Mucosa of descending colon (tissue), 3 donors: ENCODE measurements at regions not wholly inside any gene's neighbourhood (a gene's known extent, or its start where the extent isn't known, plus 50 kb on each side); places are given as distances from the start of the nearest gene placed in this dataset.

Experiments
- ATAC-seq: fragments of 200-7000 bp; cut with Tn5 transposase; one replicate; pipeline ENCODE4 v1.9.1; 2020; ENCODE audit warnings: mild to moderate bottlenecking, moderate library complexity
- DNase-seq, 3 donors: peaks; one replicate each; pipeline ENCODE4 v3.0.0-alpha.2; 2020
- H3K36me3 ChIP-seq: fragments of 200-600 bp; one replicate; pipeline ENCODE4 v1.8.0; 2021; ENCODE audit warnings: low read depth, mild to moderate bottlenecking
- H3K4me1 ChIP-seq: fragments of 200-600 bp; one replicate; pipeline ENCODE4 v1.8.0; 2021; ENCODE audit warnings: low read depth, mild to moderate bottlenecking
- H3K4me3 ChIP-seq: fragments of 200-600 bp; one replicate; pipeline ENCODE4 v1.8.0; 2021; ENCODE audit warnings: mild to moderate bottlenecking
- H3K9me3 ChIP-seq: fragments of 200-600 bp; one replicate; pipeline ENCODE4 v1.8.0; 2021; ENCODE audit warnings: mild to moderate bottlenecking
- CTCF ChIP-seq: fragments of 200-600 bp; IDR thresholded peaks from one replicate; pipeline ENCODE4 v1.8.0; 2022; ENCODE audit warnings: antibody characterized with exemption, mild to moderate bottlenecking
- intact Hi-C, 2 donors: fragments of 100-400 bp; cut with DNase I in 1 of 2; cut with micrococcal nuclease in 1 of 2; formaldehyde crosslinking; loops; one replicate each; pipeline versions ENCODE4 v1.11.0 to v1.11.1; 2022; cut with DNase I, micrococcal nuclease
- donor health status: DM: no; HTN: no; CAD: no; lungs with moderate emphysema.
- donor health status: DM: no; HTN: no; CAD: no.
- donor health status: DM: no; HTN: yes; CAD: no.

- Histone ChIP-seq H3K4me3 (no peak overlapping the region), H3K9me3 (no peaks in the 10 kb centered on the region), H3K36me3 (no peaks in the 10 kb centered on the region), H3K4me1 (no peaks in the 10 kb centered on the region)
- no peak for TF ChIP-seq CTCF
- intact Hi-C loops: no loop called here
- ATAC-seq (no peak), DNase-seq (no peak)
These were observed 190.1 kb upstream of the CSNK1A1L start for GRCh38 chr13:37295573-37295972.

GRCh38 chr13:37295071-37295470 lies 189.6 kb upstream of the CSNK1A1L start:
- no peak overlapping the region for H3K4me3 ChIP-seq
- TF ChIP-seq CTCF: no peak
- ATAC-seq (no peak), DNase-seq (no peak)
- no peaks in the 10 kb centered on the region for H3K4me1 ChIP-seq
- intact Hi-C loops: no loop called here
- no peaks in the 10 kb centered on the region for H3K36me3 ChIP-seq
- H3K9me3 ChIP-seq: no peaks in the 10 kb centered on the region

- DNase-seq (no peak), ATAC-seq (no peak)
- Histone ChIP-seq H3K4me1 (no peaks in the 10 kb centered on the region), H3K4me3 (no peak overlapping the region), H3K9me3 (no peaks in the 10 kb centered on the region), H3K36me3 (no peaks in the 10 kb centered on the region)
- no peak for TF ChIP-seq CTCF
- intact Hi-C loops: no loop called here
These were observed 189.0 kb upstream of the CSNK1A1L start for GRCh38 chr13:37294472-37294871.

GRCh38 chr13:37293295-37293694 lies 187.8 kb upstream of the CSNK1A1L start:
- no peak overlapping the region for H3K4me3 ChIP-seq
- no peaks in the 10 kb centered on the region for H3K36me3 ChIP-seq
- H3K4me1 ChIP-seq: no peaks in the 10 kb centered on the region
- no peak for DNase-seq
- no peak for TF ChIP-seq CTCF
- ATAC-seq: no peak
- intact Hi-C loops: no loop called here
- H3K9me3 ChIP-seq: no peaks in the 10 kb centered on the region

- TF ChIP-seq CTCF: no peak
- intact Hi-C loops: no loop called here
- ATAC-seq (no peak), DNase-seq (no peak)
- no peaks in the 10 kb centered on the region for H3K9me3 ChIP-seq
- no peak overlapping the region for H3K4me3 ChIP-seq
- H3K36me3 ChIP-seq: no peaks in the 10 kb centered on the region
- H3K4me1 ChIP-seq: no peaks in the 10 kb centered on the region
These were observed 185.4 kb upstream of the CSNK1A1L start for GRCh38 chr13:37290716-37291505.
